B cell (primary cell): ENCODE measurements at regions not wholly inside any gene's neighbourhood (a gene's known extent, or its start where the extent isn't known, plus 50 kb on each side); places are given as distances from the start of the nearest gene placed in this dataset.

Experiments
- CTCF ChIP-seq: fragments of 200-600 bp; IDR thresholded peaks from one replicate; pipeline ENCODE4 v1.8.0; 2022; ENCODE audit warnings: antibody characterized with exemption, mild to moderate bottlenecking
- EZH2 ChIP-seq: IDR thresholded peaks from 2 replicates; pipeline ENCODE4 v1.6.1; 2012; ENCODE audit warnings: borderline replicate concordance, low read depth, mild to moderate bottlenecking, moderate library complexity, low read length; ENCODE audit not compliant: insufficient read depth, poor library complexity, severe bottlenecking

GRCh38 chr3:30289324-30289723 is 317.1 kb upstream of the TGFBR2 start:
- TF ChIP-seq EZH2: no peak
- TF ChIP-seq CTCF: no peak
